ENCODE measurements at regions not wholly inside any gene's neighbourhood (a gene's known extent, or its start where the extent isn't known, plus 50 kb on each side); places are given as distances from the start of the nearest gene placed in this dataset.

DNA sequence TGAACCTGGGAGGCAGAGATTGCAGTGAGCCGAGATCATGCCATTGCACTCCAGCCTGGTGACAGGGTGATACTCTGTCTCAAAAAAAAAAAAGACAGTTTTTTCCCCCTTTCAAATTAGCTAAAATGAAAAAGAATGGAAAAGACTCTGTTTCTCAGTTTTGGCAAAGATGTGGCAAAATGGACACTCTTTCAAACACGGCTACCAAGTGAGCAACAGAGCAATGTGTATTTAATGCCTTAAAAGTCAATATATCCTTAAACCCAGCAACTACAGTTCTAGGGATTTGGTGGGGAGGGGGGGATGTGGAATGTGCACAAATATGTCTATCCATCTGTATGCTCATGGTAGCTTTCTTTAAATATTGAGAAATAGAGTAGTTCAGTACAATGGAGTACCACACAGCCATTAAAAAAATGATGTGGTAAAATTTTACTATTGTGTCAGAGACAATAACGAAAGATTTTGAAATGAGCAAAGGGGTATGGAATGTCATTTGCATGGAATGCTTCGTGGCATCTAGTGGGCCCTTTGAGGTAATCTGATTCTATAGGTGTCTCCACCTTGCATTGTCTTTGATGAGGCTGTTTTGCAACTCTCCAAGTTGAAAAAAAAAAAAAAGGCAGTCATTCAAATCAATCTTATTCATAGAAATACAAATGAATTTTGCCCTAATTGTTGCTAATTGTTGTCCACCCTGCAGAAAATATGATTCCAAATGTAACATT is 108.1 kb downstream of the AXIN2 start:
- H3K4me2 ChIP-seq, result no peak overlapping the region
- H3K4me3 ChIP-seq (IDR thresholded peaks at IDR 0.05; ENCODE audit: insufficient read depth, low read depth, low read length), result no peak overlapping the region
- H3K9ac ChIP-seq, result no peak overlapping the region
- TF ChIP-seq, protein P1, sequence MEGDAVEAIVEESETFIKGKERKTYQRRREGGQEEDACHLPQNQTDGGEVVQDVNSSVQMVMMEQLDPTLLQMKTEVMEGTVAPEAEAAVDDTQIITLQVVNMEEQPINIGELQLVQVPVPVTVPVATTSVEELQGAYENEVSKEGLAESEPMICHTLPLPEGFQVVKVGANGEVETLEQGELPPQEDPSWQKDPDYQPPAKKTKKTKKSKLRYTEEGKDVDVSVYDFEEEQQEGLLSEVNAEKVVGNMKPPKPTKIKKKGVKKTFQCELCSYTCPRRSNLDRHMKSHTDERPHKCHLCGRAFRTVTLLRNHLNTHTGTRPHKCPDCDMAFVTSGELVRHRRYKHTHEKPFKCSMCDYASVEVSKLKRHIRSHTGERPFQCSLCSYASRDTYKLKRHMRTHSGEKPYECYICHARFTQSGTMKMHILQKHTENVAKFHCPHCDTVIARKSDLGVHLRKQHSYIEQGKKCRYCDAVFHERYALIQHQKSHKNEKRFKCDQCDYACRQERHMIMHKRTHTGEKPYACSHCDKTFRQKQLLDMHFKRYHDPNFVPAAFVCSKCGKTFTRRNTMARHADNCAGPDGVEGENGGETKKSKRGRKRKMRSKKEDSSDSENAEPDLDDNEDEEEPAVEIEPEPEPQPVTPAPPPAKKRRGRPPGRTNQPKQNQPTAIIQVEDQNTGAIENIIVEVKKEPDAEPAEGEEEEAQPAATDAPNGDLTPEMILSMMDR (conservative IDR thresholded peaks at IDR 0.05; ENCODE audit: low read depth, low read length), result no peak
- no peaks in the 10 kb centered on the region for H3K4me1 ChIP-seq (ENCODE audit: low read depth, poor library complexity, severe bottlenecking)
- no peaks in the 10 kb centered on the region for H3K36me3 ChIP-seq (ENCODE audit: insufficient read depth)
- H3K27ac ChIP-seq, result no peak overlapping the region
- no peaks in the 10 kb centered on the region for H3K79me2 ChIP-seq (ENCODE audit: insufficient read depth, low read depth)
- H2AFZ ChIP-seq (ENCODE audit: low read depth), result no peak overlapping the region
- no peaks in the 10 kb centered on the region for H3K27me3 ChIP-seq (ENCODE audit: insufficient read depth, low read depth)
- H4K20me1 ChIP-seq (ENCODE audit: insufficient read depth), result no peaks in the 10 kb centered on the region

- Histone ChIP-seq H3K4me2 (no peak overlapping the region), H3K36me3 (ENCODE audit: insufficient read depth) (no peaks in the 10 kb centered on the region), H3K4me1 (ENCODE audit: low read depth, poor library complexity, severe bottlenecking) (no peaks in the 10 kb centered on the region), H3K79me2 (ENCODE audit: insufficient read depth, low read depth) (no peaks in the 10 kb centered on the region), H2AFZ (ENCODE audit: low read depth) (no peak overlapping the region), H3K27me3 (ENCODE audit: insufficient read depth, low read depth) (no peaks in the 10 kb centered on the region), H4K20me1 (ENCODE audit: insufficient read depth) (no peaks in the 10 kb centered on the region), H3K27ac (no peak overlapping the region), H3K4me3 (IDR thresholded peaks at IDR 0.05; ENCODE audit: insufficient read depth, low read depth, low read length) (no peak overlapping the region), H3K9ac (no peak overlapping the region)
- TF ChIP-seq, protein P1 (conservative IDR thresholded peaks at IDR 0.05; ENCODE audit: low read depth, low read length), result no peak
Observed at GRCh38 chr17:65449495-65449894, 112.0 kb downstream of the AXIN2 start.

DNA sequence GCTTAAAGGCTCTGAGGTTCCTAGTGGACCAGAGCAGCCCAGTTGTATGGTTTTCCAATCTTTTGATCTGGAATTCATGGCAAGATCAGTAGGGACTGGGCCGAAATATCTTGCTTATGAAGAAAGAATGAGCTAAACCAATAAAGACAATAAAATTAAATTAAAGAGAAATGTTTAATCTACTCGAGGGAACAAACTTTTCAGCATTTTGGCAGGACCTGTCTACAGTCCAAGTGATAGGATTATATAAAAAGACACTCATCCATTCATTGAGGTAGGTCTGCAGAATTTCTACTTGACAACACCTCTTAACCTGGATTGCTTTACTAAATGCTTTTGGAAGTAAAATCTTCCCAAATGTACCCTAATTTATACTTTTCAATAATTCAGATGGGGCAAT is 113.6 kb downstream of the AXIN2 start:
- Histone ChIP-seq H3K27ac (no peak overlapping the region), H3K27me3 (ENCODE audit: insufficient read depth, low read depth) (no peaks in the 10 kb centered on the region), H2AFZ (ENCODE audit: low read depth) (no peak overlapping the region), H3K36me3 (ENCODE audit: insufficient read depth) (no peaks in the 10 kb centered on the region), H4K20me1 (ENCODE audit: insufficient read depth) (no peaks in the 10 kb centered on the region), H3K4me1 (ENCODE audit: low read depth, poor library complexity, severe bottlenecking) (no peaks in the 10 kb centered on the region), H3K4me2 (no peak overlapping the region), H3K4me3 (IDR thresholded peaks at IDR 0.05; ENCODE audit: insufficient read depth, low read depth, low read length) (no peak overlapping the region), H3K79me2 (ENCODE audit: insufficient read depth, low read depth) (no peaks in the 10 kb centered on the region), H3K9ac (no peak overlapping the region)
- TF ChIP-seq, protein P1 (conservative IDR thresholded peaks at IDR 0.05; ENCODE audit: low read depth, low read length), result no peak

- no peak overlapping the region for H3K4me3 ChIP-seq (IDR thresholded peaks at IDR 0.05; ENCODE audit: insufficient read depth, low read depth, low read length)
- H3K36me3 ChIP-seq (ENCODE audit: insufficient read depth), result no peaks in the 10 kb centered on the region
Observed at GRCh38 chr17:65446838-65447526, 114.5 kb downstream of the AXIN2 start.

More at GRCh38 chr17:65446838-65447526, 114.5 kb downstream of the AXIN2 start:
- Histone ChIP-seq H3K4me1 (ENCODE audit: low read depth, poor library complexity, severe bottlenecking) (no peaks in the 10 kb centered on the region), H3K9ac (no peak overlapping the region), H2AFZ (ENCODE audit: low read depth) (no peak overlapping the region), H3K79me2 (ENCODE audit: insufficient read depth, low read depth) (no peaks in the 10 kb centered on the region), H4K20me1 (ENCODE audit: insufficient read depth) (no peaks in the 10 kb centered on the region), H3K27me3 (ENCODE audit: insufficient read depth, low read depth) (no peaks in the 10 kb centered on the region), H3K4me2 (no peak overlapping the region), H3K27ac (no peak overlapping the region)
- TF ChIP-seq, protein P1 (conservative IDR thresholded peaks at IDR 0.05; ENCODE audit: low read depth, low read length), result no peak

Measured in KMS-11 (cell line).